KBM-7 (cell line): ENCODE measurements at regions not wholly inside any gene's neighbourhood (a gene's known extent, or its start where the extent isn't known, plus 50 kb on each side); places are given as distances from the start of the nearest gene placed in this dataset.
"Not testable (repeated sequence)": the region's sequence is repeated elsewhere in the genome, so short reads cannot be mapped to it uniquely, and the experiment has no call there.

Experiments used
- DNase-seq: peaks from one replicate; pipeline ENCODE4 v3.0.0-alpha.2; 2015
- in situ Hi-C: fragments of 300-500 bp; cut with MboI; formaldehyde crosslinking; loops from 2 replicates; pipeline ENCODE4 v1.14.3; 2020; ENCODE audit warnings: low sequenced_read_pairs, low pct_unique_long_range_greater_than_20kb, mixed read lengths

DNA sequence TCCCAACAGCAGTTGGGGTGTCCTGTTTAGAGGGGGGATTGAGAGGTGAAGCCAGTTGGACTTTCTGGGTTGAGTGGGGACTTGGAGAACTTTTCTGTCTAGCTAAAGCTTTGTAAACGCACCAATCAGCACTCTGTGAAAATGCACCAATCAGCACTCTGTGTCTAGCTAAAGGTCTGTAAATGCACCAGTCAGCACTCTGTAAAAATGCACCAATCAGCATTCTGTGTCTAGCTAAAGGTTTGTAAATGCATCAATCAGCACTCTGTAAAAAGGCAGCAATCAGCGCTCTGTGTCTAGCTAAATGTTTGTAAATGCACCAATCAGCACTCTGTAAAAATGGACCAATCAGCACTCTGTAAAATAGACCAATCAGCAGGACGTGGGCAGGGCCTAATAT, 568.6 kb upstream of the PTBP2 start:
- DNase-seq, in situ Hi-C loops: not testable (repeated sequence)

GRCh38 chr1:96157101-96157500, 564.5 kb upstream of the PTBP2 start:
- in situ Hi-C loops = no loop called here

GRCh38 chr1:96159379-96159778, 562.2 kb upstream of the PTBP2 start:
- in situ Hi-C loops = no loop called here
- no peak for DNase-seq

More at GRCh38 chr1:96157101-96157500, 564.5 kb upstream of the PTBP2 start:
- DNase-seq = no peak

- no peak for DNase-seq
- in situ Hi-C loops = no loop called here
These were observed 557.5 kb upstream of the PTBP2 start for GRCh38 chr1:96164053-96164452.

GRCh38 chr1:96178053-96178452, 543.5 kb upstream of the PTBP2 start:
- in situ Hi-C loops = no loop called here
- DNase-seq = no peak

DNA sequence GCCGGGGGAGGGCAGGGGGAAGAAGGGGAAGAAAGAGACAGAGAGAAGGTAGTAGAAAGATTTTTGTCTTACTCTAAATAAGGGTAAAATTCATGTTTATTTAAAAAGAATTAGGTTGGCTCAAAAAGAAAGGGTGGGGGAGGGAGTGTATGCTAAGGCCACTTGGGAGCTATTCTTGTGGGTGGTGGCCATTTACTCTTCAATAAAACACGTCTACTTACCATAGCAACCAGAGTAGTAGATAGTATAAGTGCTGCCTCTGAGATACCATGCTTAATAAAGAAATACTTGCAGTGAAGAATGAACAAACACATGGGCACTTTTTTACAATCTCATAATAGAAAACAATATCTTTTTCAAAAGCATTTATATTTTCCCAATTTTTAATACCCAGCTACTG, 538.1 kb upstream of the PTBP2 start:
- in situ Hi-C loops = no loop called here

GRCh38 chr1:96183928-96184327, 537.7 kb upstream of the PTBP2 start:
- in situ Hi-C loops = no loop called here
- DNase-seq = no peak

More for the DNA sequence above, 538.1 kb upstream of the PTBP2 start:
- DNase-seq = no peak

GRCh38 chr1:96185181-96185580, 536.4 kb upstream of the PTBP2 start:
- DNase-seq = no peak
- in situ Hi-C loops = no loop called here

GRCh38 chr1:96187020-96187419, 534.6 kb upstream of the PTBP2 start:
- in situ Hi-C loops = no loop called here

GRCh38 chr1:96191165-96191564, 530.4 kb upstream of the PTBP2 start:
- in situ Hi-C loops = no loop called here
- no peak for DNase-seq

More at GRCh38 chr1:96187020-96187419, 534.6 kb upstream of the PTBP2 start:
- DNase-seq = no peak

DNA sequence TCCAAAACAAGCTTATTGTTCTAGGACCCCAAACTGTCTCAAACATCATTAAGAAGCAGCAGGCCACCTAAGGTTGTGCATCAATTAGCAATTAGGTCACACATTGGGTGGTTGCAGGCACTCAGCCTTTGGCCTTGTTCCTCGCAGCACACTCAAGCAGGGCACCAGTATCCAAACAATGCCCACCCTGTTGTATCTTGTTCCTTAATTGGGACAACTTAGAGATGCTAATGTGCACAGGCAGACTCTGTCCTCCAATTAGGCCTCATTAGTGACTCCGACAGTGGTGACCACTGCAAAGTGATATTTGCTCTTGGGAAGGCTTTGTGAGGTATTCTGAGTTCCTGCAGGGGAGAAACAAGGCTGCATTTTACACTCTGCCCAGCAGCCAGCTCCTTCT, 515.1 kb upstream of the PTBP2 start:
- DNase-seq = no peak
- in situ Hi-C loops = no loop called here

DNA sequence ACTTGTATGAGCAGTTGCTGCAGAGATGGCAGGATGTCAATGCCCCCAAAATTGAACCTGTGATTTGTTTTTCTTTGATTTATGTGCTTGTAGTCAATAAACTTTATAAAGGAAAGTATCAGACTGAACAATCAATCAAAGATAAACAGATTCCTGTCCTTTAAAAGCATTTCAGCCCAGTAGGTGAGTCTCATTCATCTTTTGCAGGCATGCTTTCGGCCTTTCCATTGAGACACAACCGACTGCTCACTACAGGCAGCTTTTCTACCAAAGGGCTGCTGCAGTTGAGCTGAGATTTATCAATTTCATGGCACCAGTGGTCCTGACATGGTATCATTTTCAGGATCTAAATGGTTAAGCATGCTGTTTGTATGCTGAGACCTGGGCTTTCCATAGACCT, 513.6 kb upstream of the PTBP2 start:
- in situ Hi-C loops = no loop called here
- DNase-seq = no peak

- in situ Hi-C loops = no loop called here
- no peak for DNase-seq
These were observed 513.2 kb upstream of the PTBP2 start for GRCh38 chr1:96208428-96208827.

DNA sequence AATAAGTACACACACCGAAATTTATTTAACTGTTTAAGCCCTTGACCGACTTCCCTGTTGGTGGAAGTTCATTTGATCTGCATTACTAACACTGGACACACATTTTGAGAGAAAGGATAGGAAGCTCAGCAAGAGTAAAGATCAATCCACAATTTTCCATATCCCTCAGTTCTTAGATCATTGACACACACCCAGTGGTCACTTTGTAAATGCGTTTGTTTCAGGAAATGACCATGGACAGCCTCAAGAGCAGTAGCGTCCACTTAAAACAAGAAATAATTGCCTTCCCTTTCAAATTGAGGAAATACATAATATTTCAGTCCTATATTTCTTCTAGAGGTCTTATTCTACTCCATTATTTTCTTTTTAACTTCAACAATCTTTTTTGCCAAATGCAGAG, 511.5 kb upstream of the PTBP2 start:
- in situ Hi-C loops = no loop called here
- DNase-seq = no peak

DNA sequence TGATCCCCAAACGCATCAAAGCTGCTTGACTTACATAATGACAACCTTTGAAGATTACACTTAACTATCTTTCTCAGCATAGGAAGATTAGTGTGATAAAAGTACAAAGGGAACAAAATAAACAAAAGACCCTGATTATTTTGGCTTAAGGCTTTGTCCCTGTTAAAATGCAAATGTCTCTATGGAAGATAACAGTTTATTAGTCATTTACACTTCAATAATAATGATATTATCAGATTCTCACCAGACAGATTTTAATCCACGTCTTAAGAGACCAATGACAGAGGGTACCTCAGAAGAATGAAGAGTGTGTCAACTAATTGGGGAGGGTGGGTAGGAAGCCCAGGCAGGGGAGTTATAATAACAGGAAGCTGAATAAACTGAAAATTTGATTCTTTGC, 510.4 kb upstream of the PTBP2 start:
- in situ Hi-C loops = no loop called here
- DNase-seq = no peak

DNA sequence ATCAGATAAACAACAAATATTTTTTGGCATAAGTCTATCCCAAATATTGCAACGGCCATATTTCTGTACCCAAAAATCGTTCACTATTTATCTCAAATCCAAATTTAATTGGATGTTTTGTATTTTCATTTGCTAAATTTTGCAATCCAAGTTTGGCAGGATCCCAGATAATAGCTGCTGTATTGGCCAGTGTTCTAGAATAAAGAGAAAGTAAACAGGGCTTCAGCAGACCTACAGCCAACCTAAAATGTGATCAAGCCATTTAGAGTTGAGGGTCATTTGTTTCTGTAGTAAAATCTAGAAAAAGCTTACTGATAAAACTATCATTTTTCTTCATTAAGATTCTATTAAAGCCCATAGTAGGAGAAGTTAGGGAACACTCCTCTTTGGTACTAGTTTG, 506.6 kb upstream of the PTBP2 start:
- in situ Hi-C loops = no loop called here
- DNase-seq = no peak

DNA sequence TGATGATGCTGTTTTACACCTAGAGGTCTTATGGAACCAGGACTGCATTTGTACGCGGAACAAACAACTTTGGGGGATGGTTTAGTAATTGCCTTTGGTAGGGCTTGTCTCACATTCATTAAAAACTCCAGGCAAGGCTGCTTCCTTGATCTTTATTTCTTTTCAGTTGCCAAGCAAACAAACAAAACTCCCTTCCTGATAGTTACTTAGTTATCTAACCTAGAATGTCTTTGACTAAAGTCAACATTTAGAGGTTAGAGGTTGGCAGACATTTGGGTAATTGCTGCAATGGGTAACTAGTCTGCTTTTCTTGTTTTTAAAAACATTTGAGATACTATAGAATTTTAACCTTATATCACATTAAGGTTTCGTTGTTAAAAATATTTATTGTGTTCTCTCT, 500.9 kb upstream of the PTBP2 start:
- DNase-seq = no peak
- in situ Hi-C loops = no loop called here

DNA sequence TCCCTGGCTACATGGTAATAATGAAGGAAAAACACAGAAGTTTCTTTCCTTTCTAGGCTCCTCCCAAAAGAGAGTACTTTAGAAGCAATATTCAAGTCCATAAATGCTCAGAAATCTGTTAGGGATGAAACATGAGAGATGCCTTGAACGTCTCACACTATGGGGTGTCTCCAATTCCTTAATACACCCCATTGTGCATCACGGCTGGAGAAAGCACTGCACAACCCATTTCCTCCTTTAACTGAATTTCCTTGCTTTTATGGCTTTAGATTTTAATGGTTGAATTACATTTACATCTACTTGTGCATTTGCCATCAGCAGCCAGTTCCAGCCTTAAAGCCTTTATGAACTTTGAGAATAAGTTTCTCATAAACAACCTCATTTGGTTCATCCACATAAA, 498.9 kb upstream of the PTBP2 start:
- DNase-seq = no peak
- in situ Hi-C loops = no loop called here

GRCh38 chr1:96224229-96224628, 497.4 kb upstream of the PTBP2 start:
- DNase-seq, in situ Hi-C loops: not testable (repeated sequence)

- in situ Hi-C loops = no loop called here
- no peak for DNase-seq
These were observed 488.2 kb upstream of the PTBP2 start for GRCh38 chr1:96233422-96233821.

GRCh38 chr1:96234299-96234698, 487.3 kb upstream of the PTBP2 start:
- in situ Hi-C loops = no loop called here
- DNase-seq = no peak

- DNase-seq = peak; percentile 60
- in situ Hi-C loops = no loop called here
These were observed 485.3 kb upstream of the PTBP2 start for GRCh38 chr1:96236156-96236739.
